Tibial artery (tissue), 4 donors: ENCODE measurements at regions not wholly inside any gene's neighbourhood (a gene's known extent, or its start where the extent isn't known, plus 50 kb on each side); places are given as distances from the start of the nearest gene placed in this dataset.

Experiments
- DNase-seq, 2 donors: peaks; one replicate each; pipeline ENCODE4 v3.0.0-alpha.2; 2019
- H3K27ac ChIP-seq, 2 donors: fragments of 200-600 bp; sonication (generic) in 1 of 2; 1 replicate in 1 of 2; 2 replicates in 1 of 2; pipeline ENCODE4 v1.5.1; 2018 to 2019; ENCODE audit warnings: mild to moderate bottlenecking in 1 of 2
- H3K27me3 ChIP-seq, 2 donors: fragments of 200-600 bp; sonication (generic) in 1 of 2; one replicate each; pipeline versions ENCODE4 v1.5.1 to v1.6.0; 2016 to 2019
- H3K36me3 ChIP-seq, 3 donors: fragments of 200-600 bp; sonication (generic) in 2 of 3; one replicate each; pipeline ENCODE4 v1.5.1; 2016 to 2019; ENCODE audit warnings: mild to moderate bottlenecking in 2 of 3
- H3K4me1 ChIP-seq, 4 donors: fragments of 200-600 bp; sonication (generic) in 2 of 4; 1 replicate in 3 of 4; 2 replicates in 1 of 4; pipeline ENCODE4 v1.5.1; 2016 to 2019
- H3K4me3 ChIP-seq, 2 donors: fragments of 200-600 bp; sonication (generic) in 1 of 2; 1 replicate in 1 of 2; 2 replicates in 1 of 2; pipeline ENCODE4 v1.5.1; 2018 to 2019; ENCODE audit warnings: mild to moderate bottlenecking in 2 of 2
- H3K9me3 ChIP-seq, 3 donors: fragments of 200-600 bp; sonication (generic) in 1 of 3; one replicate each; pipeline ENCODE4 v1.5.1; 2016 to 2019
- intact Hi-C: fragments of 100-400 bp; cut with DNase I; formaldehyde crosslinking; loops from one replicate; pipeline ENCODE4 v1.15.0; 2023; ENCODE audit warnings: low total_unique reads
- TF ChIP-seq, protein P1 (sequence below), 2 experiments: fragments of 200-600 bp in 1 of 2; fragments of 450-650 bp in 1 of 2; IDR thresholded peaks; one replicate each; pipeline ENCODE4 v1.5.1; 2017 to 2019; ENCODE audit warnings: antibody characterized with exemption in 2 of 2, mild to moderate bottlenecking in 1 of 2, moderate library complexity in 1 of 2

DNA sequence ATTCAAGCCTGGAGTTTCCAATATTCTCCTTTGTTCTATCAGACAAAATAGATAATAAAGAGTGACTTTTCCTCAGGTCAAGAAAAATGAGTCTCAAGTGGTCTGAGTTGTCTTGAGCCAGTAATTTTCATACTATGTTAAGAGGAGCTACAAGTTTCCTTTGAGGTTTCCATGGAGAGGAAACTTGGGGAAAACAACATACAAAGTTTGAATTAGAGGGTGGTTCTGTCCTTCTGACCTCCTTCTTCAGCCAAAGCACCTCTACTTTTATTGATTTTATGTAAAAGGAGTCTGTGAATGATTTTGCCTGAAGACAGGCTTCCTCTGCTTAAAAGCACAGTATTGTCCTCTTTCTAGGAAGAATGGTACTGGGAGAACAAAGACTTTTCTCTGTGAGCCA is 497.2 kb upstream of the PKN2 start:
- Histone ChIP-seq H3K27me3 (no peaks in the 10 kb centered on the region), H3K36me3 (no peaks in the 10 kb centered on the region), H3K9me3 (no peaks in the 10 kb centered on the region), H3K4me1 (no peaks in the 10 kb centered on the region), H3K27ac (no peak overlapping the region), H3K4me3 (no peak overlapping the region)
- intact Hi-C loops, result no loop called here
- TF ChIP-seq, protein P1, sequence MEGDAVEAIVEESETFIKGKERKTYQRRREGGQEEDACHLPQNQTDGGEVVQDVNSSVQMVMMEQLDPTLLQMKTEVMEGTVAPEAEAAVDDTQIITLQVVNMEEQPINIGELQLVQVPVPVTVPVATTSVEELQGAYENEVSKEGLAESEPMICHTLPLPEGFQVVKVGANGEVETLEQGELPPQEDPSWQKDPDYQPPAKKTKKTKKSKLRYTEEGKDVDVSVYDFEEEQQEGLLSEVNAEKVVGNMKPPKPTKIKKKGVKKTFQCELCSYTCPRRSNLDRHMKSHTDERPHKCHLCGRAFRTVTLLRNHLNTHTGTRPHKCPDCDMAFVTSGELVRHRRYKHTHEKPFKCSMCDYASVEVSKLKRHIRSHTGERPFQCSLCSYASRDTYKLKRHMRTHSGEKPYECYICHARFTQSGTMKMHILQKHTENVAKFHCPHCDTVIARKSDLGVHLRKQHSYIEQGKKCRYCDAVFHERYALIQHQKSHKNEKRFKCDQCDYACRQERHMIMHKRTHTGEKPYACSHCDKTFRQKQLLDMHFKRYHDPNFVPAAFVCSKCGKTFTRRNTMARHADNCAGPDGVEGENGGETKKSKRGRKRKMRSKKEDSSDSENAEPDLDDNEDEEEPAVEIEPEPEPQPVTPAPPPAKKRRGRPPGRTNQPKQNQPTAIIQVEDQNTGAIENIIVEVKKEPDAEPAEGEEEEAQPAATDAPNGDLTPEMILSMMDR (IDR thresholded peaks at IDR 0.05), result no peak
- no peak for DNase-seq

DNA sequence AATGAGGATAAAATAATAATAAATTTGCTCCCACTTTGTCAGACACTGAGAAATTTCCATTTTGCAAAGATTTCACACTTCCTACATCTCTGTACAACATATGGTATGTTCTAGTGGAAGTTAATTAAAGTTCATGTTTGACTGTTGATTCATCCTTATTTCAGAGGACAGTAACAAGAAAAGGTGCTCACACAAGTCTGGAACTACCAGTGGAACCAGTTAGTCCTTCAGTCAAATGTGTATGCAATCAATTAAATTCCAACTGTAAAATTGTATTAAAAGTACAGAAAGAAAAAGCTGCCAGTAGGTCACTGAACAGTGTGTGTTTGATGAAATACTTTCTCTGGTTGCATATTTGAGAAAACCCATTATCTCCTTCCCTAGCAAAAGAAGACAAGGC is 496.0 kb upstream of the PKN2 start:
- Histone ChIP-seq H3K9me3 (no peaks in the 10 kb centered on the region), H3K27me3 (no peaks in the 10 kb centered on the region), H3K4me1 (no peaks in the 10 kb centered on the region), H3K4me3 (no peak overlapping the region), H3K36me3 (no peaks in the 10 kb centered on the region), H3K27ac (no peak overlapping the region)
- TF ChIP-seq, protein P1 (IDR thresholded peaks at IDR 0.05), result no peak
- intact Hi-C loops, result no loop called here
- no peak for DNase-seq

DNA sequence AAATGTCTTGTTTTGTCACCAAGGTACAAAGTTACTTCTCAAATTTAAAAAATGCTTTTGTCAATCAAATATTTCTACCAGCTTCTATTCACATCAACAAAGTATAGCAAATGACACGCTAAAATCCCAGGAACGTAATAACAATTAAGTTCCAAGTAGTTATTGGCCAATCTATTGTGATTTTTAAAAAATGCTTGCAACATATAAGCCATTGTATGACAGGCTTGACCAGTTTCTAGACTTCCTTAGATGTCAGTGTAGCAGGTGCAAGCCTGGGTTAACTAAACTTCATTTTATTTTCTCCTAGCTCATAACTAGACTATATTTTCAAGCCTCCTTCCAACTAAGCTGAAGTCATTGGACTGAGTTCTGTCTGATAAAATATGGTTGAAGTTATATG is 494.5 kb upstream of the PKN2 start:
- no peaks in the 10 kb centered on the region for H3K36me3 ChIP-seq
- DNase-seq, result no peak
- no peaks in the 10 kb centered on the region for H3K9me3 ChIP-seq
- no peak overlapping the region for H3K27ac ChIP-seq
- TF ChIP-seq, protein P1 (IDR thresholded peaks at IDR 0.05), result no peak
- no peaks in the 10 kb centered on the region for H3K4me1 ChIP-seq
- no peaks in the 10 kb centered on the region for H3K27me3 ChIP-seq
- intact Hi-C loops, result no loop called here
- no peak overlapping the region for H3K4me3 ChIP-seq

DNA sequence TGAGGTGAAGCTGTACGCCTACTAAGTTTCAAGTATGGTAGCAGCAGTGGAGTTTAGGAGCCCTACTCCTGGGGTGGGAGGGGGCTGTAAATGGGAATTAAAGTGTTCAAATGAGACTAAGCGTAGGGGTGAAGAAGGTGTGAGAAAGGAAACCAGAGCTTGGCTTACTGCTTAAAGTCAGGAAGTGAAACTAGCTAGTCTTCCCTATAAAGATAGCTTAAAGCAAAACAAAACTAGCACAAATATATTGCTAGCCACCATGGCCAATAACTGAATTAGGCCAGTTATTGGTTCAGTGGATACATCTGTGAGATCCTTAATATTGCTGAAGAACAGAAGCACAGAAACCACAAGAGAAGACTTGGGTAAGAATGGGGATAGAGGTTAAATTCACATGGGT is 492.2 kb upstream of the PKN2 start:
- no peak overlapping the region for H3K4me3 ChIP-seq
- H3K27me3 ChIP-seq, result no peaks in the 10 kb centered on the region
- no peak overlapping the region for H3K27ac ChIP-seq
- no peak for DNase-seq
- intact Hi-C loops, result no loop called here
- no peaks in the 10 kb centered on the region for H3K4me1 ChIP-seq
- TF ChIP-seq, protein P1 (IDR thresholded peaks at IDR 0.05), result no peak
- H3K36me3 ChIP-seq, result no peaks in the 10 kb centered on the region
- no peaks in the 10 kb centered on the region for H3K9me3 ChIP-seq

DNA sequence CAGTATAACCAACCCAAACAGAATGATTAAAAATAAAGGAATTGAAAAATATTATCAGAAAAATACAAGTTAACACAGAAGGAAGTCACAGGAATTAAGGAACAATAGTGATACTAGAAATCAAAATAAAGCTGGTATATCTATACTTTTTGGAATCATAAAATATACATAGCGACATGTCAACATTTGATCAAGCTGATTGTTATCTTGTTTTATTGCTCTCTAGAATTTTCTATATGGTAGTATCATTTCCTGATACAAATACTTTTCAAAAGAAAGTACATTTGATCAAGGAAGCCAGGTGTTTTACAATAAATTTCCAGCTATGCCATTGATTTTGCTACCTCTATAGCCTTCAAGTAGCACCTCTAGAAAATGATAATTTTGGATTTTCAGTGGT is 489.5 kb upstream of the PKN2 start:
- intact Hi-C loops, result no loop called here
- H3K4me1 ChIP-seq, result no peaks in the 10 kb centered on the region

DNA sequence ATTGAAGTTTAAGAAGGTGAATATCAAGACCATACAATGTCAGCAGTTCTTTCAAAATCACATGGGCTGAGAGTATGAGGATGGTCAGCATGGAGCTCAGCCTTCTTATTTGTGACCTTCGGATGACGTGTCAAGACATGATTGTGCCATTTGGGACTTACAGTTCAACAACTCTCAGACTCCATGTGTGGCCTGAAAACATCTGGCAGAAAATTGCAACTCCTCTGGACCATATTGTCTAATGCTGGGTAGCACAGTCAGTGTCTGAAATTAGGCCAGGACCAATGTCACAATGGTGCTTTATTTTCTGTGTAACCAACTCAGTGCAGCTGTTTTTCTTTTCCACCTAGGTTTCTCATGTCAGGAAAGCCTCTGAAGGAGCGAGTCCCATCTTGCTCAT is 483.5 kb upstream of the PKN2 start:
- no peak for DNase-seq
- H3K4me3 ChIP-seq, result no peak overlapping the region
- no peak overlapping the region for H3K27ac ChIP-seq
- no peaks in the 10 kb centered on the region for H3K9me3 ChIP-seq
- TF ChIP-seq, protein P1 (IDR thresholded peaks at IDR 0.05), result no peak
- no peaks in the 10 kb centered on the region for H3K27me3 ChIP-seq
- intact Hi-C loops, result no loop called here
- no peaks in the 10 kb centered on the region for H3K36me3 ChIP-seq
- no peaks in the 10 kb centered on the region for H3K4me1 ChIP-seq

More for the DNA sequence above, 489.5 kb upstream of the PKN2 start:
- Histone ChIP-seq H3K9me3 (no peaks in the 10 kb centered on the region), H3K27ac (no peak overlapping the region), H3K27me3 (no peaks in the 10 kb centered on the region), H3K36me3 (no peaks in the 10 kb centered on the region), H3K4me3 (no peak overlapping the region)
- TF ChIP-seq, protein P1 (IDR thresholded peaks at IDR 0.05), result no peak
- DNase-seq, result no peak
